ENCODE measurements at regions not wholly inside any gene's neighbourhood (a gene's known extent, or its start where the extent isn't known, plus 50 kb on each side); places are given as distances from the start of the nearest gene placed in this dataset.

- in situ Hi-C loops (cut with HindIII; ENCODE audit: low sequenced_read_pairs), result no loop called here
Measured at GRCh38 chr4:171538601-171539100, 274.6 kb upstream of the GALNTL6 start.

GRCh38 chr4:171534391-171534790 lies 278.8 kb upstream of the GALNTL6 start:
- in situ Hi-C loops (cut with HindIII; ENCODE audit: low sequenced_read_pairs), result no loop called here

GRCh38 chr4:171532968-171533367 lies 280.2 kb upstream of the GALNTL6 start:
- in situ Hi-C loops (cut with HindIII; ENCODE audit: low sequenced_read_pairs), result no loop called here

GRCh38 chr4:171524903-171525302 lies 288.3 kb upstream of the GALNTL6 start:
- in situ Hi-C loops (cut with HindIII; ENCODE audit: low sequenced_read_pairs), result no loop called here

GRCh38 chr4:171521726-171522125 lies 291.5 kb upstream of the GALNTL6 start:
- in situ Hi-C loops (cut with HindIII; ENCODE audit: low sequenced_read_pairs), result no loop called here

GRCh38 chr4:171519457-171519856 lies 293.7 kb upstream of the GALNTL6 start:
- in situ Hi-C loops (cut with HindIII; ENCODE audit: low sequenced_read_pairs), result no loop called here

- in situ Hi-C loops (cut with HindIII; ENCODE audit: low sequenced_read_pairs), result no loop called here
Measured at GRCh38 chr4:171517883-171518282, 295.3 kb upstream of the GALNTL6 start.

- in situ Hi-C loops (cut with HindIII; ENCODE audit: low sequenced_read_pairs), result no loop called here
Measured at GRCh38 chr4:171516694-171517093, 296.5 kb upstream of the GALNTL6 start.

GRCh38 chr4:171484681-171485080 lies 328.5 kb upstream of the GALNTL6 start:
- in situ Hi-C loops (cut with HindIII; ENCODE audit: low sequenced_read_pairs), result no loop called here

- in situ Hi-C loops (cut with HindIII; ENCODE audit: low sequenced_read_pairs), result loop anchor here (5.0 kb wide), 1 partner anchor 104 kb away; no protein-coding TSS in a partner anchor
Measured at GRCh38 chr4:171478181-171478580, 335.0 kb upstream of the GALNTL6 start.

GRCh38 chr4:171475111-171475510 lies 338.1 kb upstream of the GALNTL6 start:
- in situ Hi-C loops (cut with HindIII; ENCODE audit: low sequenced_read_pairs), result loop anchor here (5.0 kb wide), 1 partner anchor 107 kb away; no protein-coding TSS in a partner anchor

GRCh38 chr4:171473155-171473554 lies 340.0 kb upstream of the GALNTL6 start:
- in situ Hi-C loops (cut with HindIII; ENCODE audit: low sequenced_read_pairs), result no loop called here

GRCh38 chr4:171472230-171472629 lies 341.0 kb upstream of the GALNTL6 start:
- in situ Hi-C loops (cut with HindIII; ENCODE audit: low sequenced_read_pairs), result no loop called here

GRCh38 chr4:171464499-171464898 lies 348.7 kb upstream of the GALNTL6 start:
- in situ Hi-C loops (cut with HindIII; ENCODE audit: low sequenced_read_pairs), result no loop called here

GRCh38 chr4:171461191-171461590 lies 352.0 kb upstream of the GALNTL6 start:
- in situ Hi-C loops (cut with HindIII; ENCODE audit: low sequenced_read_pairs), result no loop called here

- in situ Hi-C loops (cut with HindIII; ENCODE audit: low sequenced_read_pairs), result no loop called here
Measured at GRCh38 chr4:171448919-171449481, 364.2 kb upstream of the GALNTL6 start.

- in situ Hi-C loops (cut with HindIII; ENCODE audit: low sequenced_read_pairs), result no loop called here
Measured at GRCh38 chr4:171448358-171448757, 364.8 kb upstream of the GALNTL6 start.

- in situ Hi-C loops (cut with HindIII; ENCODE audit: low sequenced_read_pairs), result no loop called here
Measured at GRCh38 chr4:171441300-171441941, 371.8 kb upstream of the GALNTL6 start.

GRCh38 chr4:171433674-171434073 lies 379.5 kb upstream of the GALNTL6 start:
- in situ Hi-C loops (cut with HindIII; ENCODE audit: low sequenced_read_pairs), result no loop called here

- in situ Hi-C loops (cut with HindIII; ENCODE audit: low sequenced_read_pairs), result no loop called here
Measured at GRCh38 chr4:171432536-171432935, 380.7 kb upstream of the GALNTL6 start.

- in situ Hi-C loops (cut with HindIII; ENCODE audit: low sequenced_read_pairs), result no loop called here
Measured at GRCh38 chr4:171430495-171430894, 382.7 kb upstream of the GALNTL6 start.

- in situ Hi-C loops (cut with HindIII; ENCODE audit: low sequenced_read_pairs), result no loop called here
Measured at GRCh38 chr4:171397175-171397574, 416.0 kb upstream of the GALNTL6 start.

GRCh38 chr4:171390626-171391025 lies 422.6 kb upstream of the GALNTL6 start:
- in situ Hi-C loops (cut with HindIII; ENCODE audit: low sequenced_read_pairs), result no loop called here
